ENCODE measurements at regions not wholly inside any gene's neighbourhood (a gene's known extent, or its start where the extent isn't known, plus 50 kb on each side); places are given as distances from the start of the nearest gene placed in this dataset.

- FAIRE-seq, result no peak
Observed at GRCh38 chr9:84460695-84461094, 120.1 kb upstream of the SLC28A3 start.

GRCh38 chr9:84463272-84463671 is 122.7 kb upstream of the SLC28A3 start:
- no peak for FAIRE-seq

DNA sequence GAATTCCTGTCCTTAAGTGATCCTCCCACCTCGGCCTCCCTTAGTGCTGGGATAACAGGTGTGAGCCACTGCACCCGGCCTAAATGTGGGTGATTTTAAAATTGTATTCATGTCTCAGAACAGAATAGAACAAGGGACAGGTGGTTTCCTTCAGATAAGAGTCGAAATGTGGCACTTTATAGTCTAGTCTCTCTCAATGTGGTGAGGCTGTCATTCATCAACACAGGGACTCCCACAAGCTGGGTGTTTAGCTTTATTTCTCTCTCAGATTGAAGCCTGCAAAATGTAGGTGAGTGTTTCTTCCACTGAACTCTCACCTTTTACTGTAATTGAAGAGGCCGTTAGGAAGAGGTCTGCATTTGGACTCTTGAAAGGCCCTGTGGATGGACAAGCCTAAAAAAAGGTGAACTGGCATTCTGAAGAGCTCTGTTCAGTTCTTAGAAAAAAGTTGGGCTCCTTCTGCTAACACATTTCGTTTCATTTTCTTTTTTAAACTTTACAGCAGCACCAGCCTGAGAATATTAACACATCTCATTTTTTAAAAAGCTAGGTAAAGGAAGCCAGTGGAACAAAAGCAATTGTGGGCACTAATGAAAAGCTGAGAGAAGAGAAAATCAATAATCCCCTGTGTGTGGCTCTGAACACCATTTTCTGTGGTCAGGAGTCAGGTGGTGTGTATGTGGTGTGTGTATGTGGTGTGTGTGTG is 126.2 kb upstream of the SLC28A3 start:
- FAIRE-seq, result no peak

GRCh38 chr9:84471816-84472215 is 131.3 kb upstream of the SLC28A3 start:
- FAIRE-seq, result no peak

GRCh38 chr9:84478996-84479395 is 138.4 kb upstream of the SLC28A3 start:
- FAIRE-seq, result no peak

DNA sequence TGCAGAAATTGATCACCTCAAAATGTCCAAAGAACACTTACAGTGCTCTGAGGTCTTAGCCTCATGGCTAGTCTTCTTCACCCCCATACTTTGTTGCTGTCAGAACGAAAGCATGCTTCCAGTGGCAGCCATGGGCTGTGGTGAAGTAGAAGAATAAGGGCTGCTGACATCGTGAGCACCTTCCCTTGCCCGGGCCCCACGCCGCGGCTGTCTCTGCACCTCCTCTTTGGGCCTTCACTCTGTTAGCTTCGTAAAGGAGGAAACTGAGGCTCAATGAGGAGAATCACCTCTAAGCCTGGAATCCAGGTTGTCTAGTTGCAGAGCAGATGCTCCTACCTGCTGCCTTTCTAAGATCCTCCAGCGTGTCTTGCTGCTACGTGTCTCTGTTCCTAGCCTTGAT is 139.5 kb upstream of the SLC28A3 start:
- FAIRE-seq, result no peak

GRCh38 chr9:84481231-84481630 is 140.7 kb upstream of the SLC28A3 start:
- no peak for FAIRE-seq

DNA sequence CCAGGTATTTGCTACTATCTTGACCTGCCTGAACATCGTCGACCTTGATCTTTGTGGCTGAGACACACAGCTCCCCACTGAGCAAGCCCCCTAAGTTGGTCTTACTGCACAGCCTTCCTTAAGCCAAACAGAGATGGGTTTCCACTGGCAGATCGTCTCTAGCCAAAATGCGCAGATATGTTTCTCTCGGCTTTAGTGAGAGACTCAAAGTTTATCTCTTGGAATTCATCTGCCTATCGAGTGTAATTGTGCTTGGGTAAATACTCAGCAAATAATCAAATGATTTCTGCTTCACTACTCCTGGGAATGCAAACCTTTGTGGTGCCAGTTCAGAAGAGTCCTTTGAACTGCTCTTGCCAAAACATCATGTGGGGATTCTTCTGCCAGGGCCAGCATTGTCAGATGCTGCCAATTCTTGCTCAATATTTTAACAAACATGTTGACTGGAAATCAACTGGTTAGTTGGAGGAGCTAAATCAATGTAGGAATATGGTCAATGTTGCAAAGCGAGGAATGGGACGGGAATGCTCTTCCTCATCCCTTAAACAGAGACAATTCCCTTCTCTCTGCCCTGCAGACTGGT is 141.2 kb upstream of the SLC28A3 start:
- FAIRE-seq, result no peak

DNA sequence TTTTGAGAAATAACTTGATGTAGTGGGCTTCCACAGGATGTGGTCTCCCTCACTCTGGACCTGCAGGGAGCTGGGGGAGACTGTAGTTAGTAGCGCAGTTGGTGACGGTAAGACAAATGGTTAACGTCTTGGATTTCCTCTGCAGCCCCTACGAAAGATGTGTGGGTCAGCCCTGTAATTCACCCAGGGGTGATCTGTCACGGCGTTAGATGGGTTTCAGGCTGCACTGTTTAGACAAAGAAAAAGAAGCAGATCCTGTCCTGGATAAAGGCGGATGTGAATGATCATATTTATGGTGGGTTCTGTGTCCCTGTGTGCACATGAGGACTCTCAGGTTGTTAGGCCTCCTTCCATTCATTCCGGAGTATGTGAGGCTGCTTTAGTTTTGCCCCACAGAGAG is 142.0 kb upstream of the SLC28A3 start:
- no peak for FAIRE-seq

GRCh38 chr9:84484172-84484571 is 143.6 kb upstream of the SLC28A3 start:
- no peak for FAIRE-seq

- FAIRE-seq, result no peak
Observed at GRCh38 chr9:84485539-84485938, 145.0 kb upstream of the SLC28A3 start.

DNA sequence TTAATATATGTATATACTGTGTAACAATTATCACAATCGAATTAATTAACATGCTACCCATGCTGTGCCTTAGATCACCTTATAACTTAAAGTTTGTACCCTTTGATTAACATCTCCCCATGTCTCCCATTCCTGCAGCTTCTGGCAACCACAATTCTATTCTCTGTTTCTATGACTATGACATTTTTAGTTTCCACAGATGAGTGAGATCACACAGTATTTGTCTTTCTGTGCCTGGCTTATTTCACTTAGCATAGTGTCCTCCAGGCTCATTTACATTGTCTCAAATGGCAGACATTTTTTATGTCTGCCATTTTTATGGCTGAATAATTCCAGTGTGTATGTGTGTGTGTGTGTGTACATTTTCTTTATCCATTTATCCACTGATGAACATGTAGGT is 146.1 kb upstream of the SLC28A3 start:
- no peak for FAIRE-seq

DNA sequence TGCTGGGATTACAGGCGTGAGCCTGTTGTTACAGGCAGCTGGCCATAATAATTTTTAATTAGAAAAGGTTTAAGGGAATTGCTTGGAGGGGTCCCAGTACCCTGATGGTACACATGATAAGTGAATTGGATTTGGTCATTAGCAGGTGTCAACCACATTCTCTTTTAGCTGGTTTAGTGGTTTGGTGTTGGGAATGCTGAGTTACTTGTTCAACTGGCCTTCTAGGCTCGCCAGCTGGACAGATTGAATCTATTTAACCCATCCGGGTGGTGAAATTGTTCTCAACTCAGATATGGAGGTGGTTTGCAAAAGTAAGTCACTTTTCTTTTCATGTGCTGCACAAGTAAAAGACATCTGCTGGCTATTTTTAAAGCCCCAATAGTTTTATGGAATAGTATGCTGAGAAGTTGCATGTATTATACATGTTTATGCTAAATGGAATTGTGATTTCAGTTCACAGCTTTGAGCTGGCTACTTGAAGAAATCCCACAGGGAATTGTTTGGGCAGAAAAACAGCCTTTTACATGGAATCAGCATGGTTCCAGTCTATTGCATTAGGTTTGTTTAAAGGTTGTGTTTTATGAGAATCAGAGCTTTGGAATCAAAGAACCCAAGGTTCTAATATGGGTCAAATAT is 149.8 kb upstream of the SLC28A3 start:
- no peak for FAIRE-seq

- FAIRE-seq, result no peak
Observed at GRCh38 chr9:84490842-84491325, 150.3 kb upstream of the SLC28A3 start.

- FAIRE-seq, result no peak
Observed at GRCh38 chr9:84492366-84493159, 152.0 kb upstream of the SLC28A3 start.

DNA sequence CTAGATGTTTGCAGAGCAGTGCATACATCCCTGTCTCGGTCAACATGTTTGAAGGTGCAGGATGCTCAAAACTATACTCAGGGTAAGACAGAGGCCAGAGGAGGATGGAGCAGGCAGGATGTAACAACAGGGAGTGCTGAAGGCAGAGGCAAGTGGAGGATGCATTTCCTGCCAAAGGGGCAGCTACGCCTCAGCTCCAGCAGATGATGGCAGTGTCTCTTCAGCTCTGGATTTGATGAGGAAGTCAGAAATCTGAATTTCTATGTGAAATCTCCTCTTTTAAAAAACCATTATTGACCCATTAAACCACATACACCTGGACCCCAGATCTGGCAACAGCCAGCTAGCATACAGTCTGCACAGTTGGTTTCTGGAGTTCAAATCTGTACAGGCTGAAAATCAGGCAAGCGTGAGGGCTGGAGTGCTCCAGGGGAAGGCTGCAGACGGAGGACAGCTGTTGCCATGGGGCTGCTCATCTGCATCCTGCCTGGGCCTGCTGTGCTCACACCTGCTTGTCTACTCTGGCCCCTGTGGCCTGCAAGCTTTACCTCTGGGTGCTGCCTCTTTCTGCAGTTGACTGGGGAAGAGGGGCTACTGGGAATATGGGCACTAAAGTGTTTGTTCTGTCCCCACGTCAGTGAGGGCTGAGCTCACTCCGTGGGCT is 152.9 kb upstream of the SLC28A3 start:
- no peak for FAIRE-seq

GRCh38 chr9:84499969-84500582 is 159.5 kb upstream of the SLC28A3 start:
- no peak for FAIRE-seq

GRCh38 chr9:84500826-84501225 is 160.3 kb upstream of the SLC28A3 start:
- no peak for FAIRE-seq

DNA sequence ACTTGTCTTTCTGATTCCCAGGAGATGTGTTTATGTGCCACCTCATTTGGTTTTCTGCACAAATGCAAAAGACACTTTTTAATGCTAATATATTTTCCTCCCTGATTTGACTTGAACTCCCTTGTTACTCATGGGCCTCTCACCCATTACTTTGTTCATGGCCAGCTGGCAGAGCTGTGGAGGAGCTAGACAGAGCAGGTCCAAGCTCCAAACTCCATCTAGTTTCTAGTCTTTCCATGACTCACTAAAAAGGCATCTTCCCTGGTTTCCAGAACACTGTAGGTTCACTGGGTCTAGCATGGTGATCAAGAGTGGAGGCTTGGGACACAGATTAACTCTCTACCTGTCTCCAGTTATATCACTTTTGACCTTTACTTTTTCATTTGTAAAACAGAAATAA is 161.0 kb upstream of the SLC28A3 start:
- no peak for FAIRE-seq

GRCh38 chr9:84502066-84502465 is 161.5 kb upstream of the SLC28A3 start:
- FAIRE-seq, result no peak

- FAIRE-seq, result no peak
Observed at GRCh38 chr9:84504360-84504759, 163.8 kb upstream of the SLC28A3 start.

GRCh38 chr9:84511651-84512050 is 157.9 kb upstream of the NTRK2 start:
- no peak for FAIRE-seq

All from G401.6 (cell line).